Smooth muscle cell (in vitro differentiated cells): ENCODE measurements at regions not wholly inside any gene's neighbourhood (a gene's known extent, or its start where the extent isn't known, plus 50 kb on each side); places are given as distances from the start of the nearest gene placed in this dataset.

Experiments
- DNase-seq: peaks from one replicate; lab custom pipeline; 2025; ENCODE audit not compliant: unreplicated experiment; lab: John Stamatoyannopoulos, UW
- H2AFZ ChIP-seq: fragments of 200-600 bp; sonication (generic); 2 replicates; pipeline ENCODE4 v1.6.0; 2016; ENCODE audit warnings: antibody characterized with exemption, low read depth, mild to moderate bottlenecking
- H3F3A ChIP-seq: fragments of 200-600 bp; sonication (generic); 2 replicates; pipeline ENCODE4 v1.6.0; 2017; ENCODE audit warnings: antibody characterized with exemption, low read depth
- H3K27ac ChIP-seq: fragments of 200-600 bp; sonication (generic); 2 replicates; pipeline ENCODE4 v1.5.1; 2016; ENCODE audit warnings: low read depth, mild to moderate bottlenecking
- H3K27me3 ChIP-seq: fragments of 200-600 bp; sonication (generic); 2 replicates; pipeline ENCODE4 v1.6.1; 2016; ENCODE audit warnings: low read depth, mild to moderate bottlenecking
- H3K36me3 ChIP-seq: fragments of 200-600 bp; sonication (generic); 2 replicates; pipeline ENCODE4 v1.5.1; 2016; ENCODE audit warnings: low read depth
- H3K4me1 ChIP-seq: fragments of 200-600 bp; sonication (generic); 2 replicates; pipeline ENCODE4 v1.5.1; 2016; ENCODE audit warnings: low read depth
- H3K4me2 ChIP-seq: fragments of 200-600 bp; sonication (generic); 2 replicates; pipeline ENCODE4 v1.6.0; 2016; ENCODE audit warnings: mild to moderate bottlenecking
- H3K4me3 ChIP-seq: fragments of 200-600 bp; sonication (generic); 2 replicates; pipeline ENCODE4 v1.5.1; 2016; ENCODE audit warnings: mild to moderate bottlenecking
- H3K79me2 ChIP-seq: fragments of 200-600 bp; sonication (generic); 2 replicates; pipeline ENCODE4 v1.6.0; 2016; ENCODE audit warnings: low read depth, mild to moderate bottlenecking
- H3K9ac ChIP-seq: fragments of 200-600 bp; sonication (generic); 2 replicates; pipeline ENCODE4 v1.6.0; 2016; ENCODE audit warnings: low read depth
- H3K9me3 ChIP-seq: fragments of 200-600 bp; sonication (generic); replicated peaks from 2 replicates; pipeline ENCODE4 v1.5.1; 2016; ENCODE audit warnings: low read depth
- H4K20me1 ChIP-seq: fragments of 200-600 bp; sonication (generic); 2 replicates; pipeline ENCODE4 v1.6.0; 2016; ENCODE audit warnings: low read depth
- WGBS: methylation state at CpG from one replicate; pipeline ENCODE4 v1.1.7; 2016; ENCODE audit warnings: low lambda C conversion rate; 5-methylcytosine and 5-hydroxymethylcytosine counted together
- TF ChIP-seq, protein P1 (sequence below): fragments of 200-600 bp; sonication (generic); IDR thresholded peaks from 2 replicates; pipeline ENCODE4 v1.5.1; 2017; ENCODE audit warnings: borderline replicate concordance, mild to moderate bottlenecking, antibody characterized with exemption; ENCODE audit not compliant: insufficient read depth, poor library complexity, severe bottlenecking

DNA sequence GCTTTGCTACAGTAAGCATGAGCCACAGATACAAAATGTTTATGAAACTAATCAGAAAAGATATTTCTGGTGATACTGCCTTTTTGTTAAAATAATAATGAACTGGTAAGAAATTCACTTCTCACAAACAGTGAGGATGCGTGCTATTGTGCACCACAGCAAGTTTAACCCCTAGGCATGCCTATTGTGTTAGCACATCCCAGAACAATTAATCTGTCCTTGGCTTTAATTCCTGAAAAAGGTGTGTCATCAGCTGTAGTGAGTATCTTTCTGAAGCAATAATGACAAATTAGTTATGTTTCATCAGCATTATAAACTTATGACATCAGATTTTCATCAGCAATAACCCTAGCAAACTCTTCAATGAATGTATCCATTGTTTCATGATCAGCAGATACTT lies 1307.2 kb downstream of the EFNA5 start:
- Histone ChIP-seq H3K36me3 (no peaks in the 10 kb centered on the region), H3K9ac (no peak overlapping the region), H4K20me1 (no peaks in the 10 kb centered on the region), H3K9me3 (peaks cover 3% of the 10 kb centered on the region), H3K79me2 (no peaks in the 10 kb centered on the region), H3K27ac (no peak overlapping the region), H3F3A (no peaks in the 10 kb centered on the region), H3K4me2 (no peak overlapping the region), H3K4me1 (no peaks in the 10 kb centered on the region), H3K4me3 (no peak overlapping the region), H3K27me3 (no peaks in the 10 kb centered on the region), H2AFZ (no peak overlapping the region)
- TF ChIP-seq, protein P1, sequence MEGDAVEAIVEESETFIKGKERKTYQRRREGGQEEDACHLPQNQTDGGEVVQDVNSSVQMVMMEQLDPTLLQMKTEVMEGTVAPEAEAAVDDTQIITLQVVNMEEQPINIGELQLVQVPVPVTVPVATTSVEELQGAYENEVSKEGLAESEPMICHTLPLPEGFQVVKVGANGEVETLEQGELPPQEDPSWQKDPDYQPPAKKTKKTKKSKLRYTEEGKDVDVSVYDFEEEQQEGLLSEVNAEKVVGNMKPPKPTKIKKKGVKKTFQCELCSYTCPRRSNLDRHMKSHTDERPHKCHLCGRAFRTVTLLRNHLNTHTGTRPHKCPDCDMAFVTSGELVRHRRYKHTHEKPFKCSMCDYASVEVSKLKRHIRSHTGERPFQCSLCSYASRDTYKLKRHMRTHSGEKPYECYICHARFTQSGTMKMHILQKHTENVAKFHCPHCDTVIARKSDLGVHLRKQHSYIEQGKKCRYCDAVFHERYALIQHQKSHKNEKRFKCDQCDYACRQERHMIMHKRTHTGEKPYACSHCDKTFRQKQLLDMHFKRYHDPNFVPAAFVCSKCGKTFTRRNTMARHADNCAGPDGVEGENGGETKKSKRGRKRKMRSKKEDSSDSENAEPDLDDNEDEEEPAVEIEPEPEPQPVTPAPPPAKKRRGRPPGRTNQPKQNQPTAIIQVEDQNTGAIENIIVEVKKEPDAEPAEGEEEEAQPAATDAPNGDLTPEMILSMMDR = no peak
- DNase-seq = no peak
- WGBS = 94% methylated on average over 1 of the region's 1 CpG

DNA sequence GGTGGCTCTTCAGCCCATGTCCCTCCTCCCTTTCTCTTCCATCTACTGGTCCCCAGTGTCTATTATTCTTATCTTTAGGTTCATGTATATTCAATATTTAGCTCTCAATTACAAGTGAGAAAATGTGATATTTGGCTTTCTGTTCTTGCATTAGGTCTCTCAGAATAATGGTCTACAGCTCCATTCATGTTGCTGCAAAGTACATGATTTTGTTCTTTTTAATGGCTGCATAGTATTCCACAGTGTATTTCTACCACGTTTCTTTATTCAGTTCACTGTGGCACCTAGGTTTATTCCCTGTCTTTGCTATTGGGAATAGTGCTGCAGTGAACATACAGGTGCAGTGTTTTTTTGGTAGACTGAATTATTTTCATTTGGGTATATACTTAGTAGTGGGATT lies 1308.8 kb downstream of the EFNA5 start:
- no peak overlapping the region for H2AFZ ChIP-seq
- no peaks in the 10 kb centered on the region for H3F3A ChIP-seq
- DNase-seq = no peak
- no peaks in the 10 kb centered on the region for H4K20me1 ChIP-seq
- TF ChIP-seq, protein P1 = no peak
- peaks cover 3% of the 10 kb centered on the region for H3K9me3 ChIP-seq
- 94% methylated on average over 1 of the region's 1 CpG for WGBS
- no peak overlapping the region for H3K9ac ChIP-seq
- H3K79me2 ChIP-seq = no peaks in the 10 kb centered on the region
- no peak overlapping the region for H3K4me2 ChIP-seq
- no peaks in the 10 kb centered on the region for H3K27me3 ChIP-seq
- H3K4me3 ChIP-seq = no peak overlapping the region
- H3K4me1 ChIP-seq = no peaks in the 10 kb centered on the region
- no peak overlapping the region for H3K27ac ChIP-seq
- no peaks in the 10 kb centered on the region for H3K36me3 ChIP-seq

DNA sequence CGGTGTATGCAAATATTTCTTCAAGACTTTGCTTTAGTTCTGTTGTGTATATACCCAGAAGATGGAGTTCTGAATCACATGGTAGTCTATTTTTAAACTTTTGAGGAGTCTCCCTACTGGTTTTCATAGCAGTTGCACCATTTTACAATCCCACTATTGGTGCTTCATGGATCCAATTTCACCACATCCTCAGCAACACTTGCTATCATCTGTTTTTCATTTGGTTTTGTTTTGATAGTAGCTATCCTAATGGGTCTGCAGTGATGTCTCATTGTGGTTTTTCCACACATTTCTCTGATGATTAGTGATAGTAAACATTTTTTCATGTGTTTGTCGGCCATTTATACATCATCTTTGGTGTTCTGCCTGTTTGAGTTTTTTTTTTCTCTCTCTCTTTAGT lies 1339.3 kb downstream of the EFNA5 start:
- H3K4me3 ChIP-seq = no peak overlapping the region
- no peaks in the 10 kb centered on the region for H3K27me3 ChIP-seq
- H2AFZ ChIP-seq = peak overlapping the region; percentile 41
- no peaks in the 10 kb centered on the region for H3K4me1 ChIP-seq
- no peak for DNase-seq
- no peak overlapping the region for H3K9ac ChIP-seq
- H3K27ac ChIP-seq = peak overlapping the region; percentile 64
- H4K20me1 ChIP-seq = no peaks in the 10 kb centered on the region
- 33% methylated on average over 2 of the region's 2 CpGs for WGBS
- no peaks in the 10 kb centered on the region for H3K9me3 ChIP-seq
- no peaks in the 10 kb centered on the region for H3K79me2 ChIP-seq
- TF ChIP-seq, protein P1 = no peak
- H3K4me2 ChIP-seq = no peak overlapping the region
- H3F3A ChIP-seq = no peaks in the 10 kb centered on the region
- no peaks in the 10 kb centered on the region for H3K36me3 ChIP-seq

DNA sequence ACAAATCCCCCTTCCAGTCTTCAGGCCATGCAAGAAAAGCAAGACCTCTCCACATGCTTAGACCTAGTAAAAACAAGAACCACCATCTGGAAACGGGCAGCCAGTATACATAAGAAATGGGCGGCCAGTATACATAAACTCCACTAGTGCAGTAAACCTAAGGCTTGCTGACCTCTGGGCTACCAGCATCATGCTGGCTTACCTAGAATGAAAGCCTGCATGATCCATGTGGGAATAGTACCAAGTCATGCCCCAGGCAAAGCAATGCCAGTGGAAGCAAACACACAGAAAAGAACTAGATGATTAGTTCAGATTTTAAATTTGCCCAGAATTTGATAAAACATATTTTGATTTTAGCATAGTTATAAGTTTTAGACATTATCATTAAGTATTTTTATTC lies 1346.4 kb downstream of the EFNA5 start:
- no peaks in the 10 kb centered on the region for H3F3A ChIP-seq
- no peaks in the 10 kb centered on the region for H3K36me3 ChIP-seq
- TF ChIP-seq, protein P1 = no peak
- no peak overlapping the region for H3K4me2 ChIP-seq
- H3K4me1 ChIP-seq = no peaks in the 10 kb centered on the region
- no peaks in the 10 kb centered on the region for H3K27me3 ChIP-seq
- 98% methylated on average over 2 of the region's 2 CpGs for WGBS
- no peak overlapping the region for H3K27ac ChIP-seq
- no peaks in the 10 kb centered on the region for H3K9me3 ChIP-seq
- H3K9ac ChIP-seq = no peak overlapping the region
- H2AFZ ChIP-seq = no peak overlapping the region
- no peak for DNase-seq
- no peaks in the 10 kb centered on the region for H4K20me1 ChIP-seq
- H3K4me3 ChIP-seq = no peak overlapping the region
- no peaks in the 10 kb centered on the region for H3K79me2 ChIP-seq
